ENCODE measurements at regions not wholly inside any gene's neighbourhood (a gene's known extent, or its start where the extent isn't known, plus 50 kb on each side); places are given as distances from the start of the nearest gene placed in this dataset.

DNA sequence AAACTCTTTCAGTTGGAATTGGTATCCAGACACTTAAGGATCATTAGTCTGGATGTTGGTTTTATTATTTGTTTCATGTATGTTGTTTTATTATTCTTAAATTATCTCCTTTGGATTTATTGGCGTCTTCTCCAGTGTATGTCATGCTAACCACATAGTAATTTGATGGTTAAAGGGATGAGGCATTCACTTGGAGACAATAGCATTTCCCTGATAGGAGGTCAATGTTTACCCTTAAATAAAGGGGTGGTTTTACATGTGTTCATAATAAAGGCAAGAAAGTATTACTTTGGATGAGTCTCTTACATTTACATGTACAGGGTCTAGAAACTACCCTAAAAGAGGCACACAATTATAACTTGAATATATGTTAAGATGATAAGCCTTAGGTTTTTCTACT, 51.2 kb upstream of the RNF144B start:
- DNase-seq: no peak

DNA sequence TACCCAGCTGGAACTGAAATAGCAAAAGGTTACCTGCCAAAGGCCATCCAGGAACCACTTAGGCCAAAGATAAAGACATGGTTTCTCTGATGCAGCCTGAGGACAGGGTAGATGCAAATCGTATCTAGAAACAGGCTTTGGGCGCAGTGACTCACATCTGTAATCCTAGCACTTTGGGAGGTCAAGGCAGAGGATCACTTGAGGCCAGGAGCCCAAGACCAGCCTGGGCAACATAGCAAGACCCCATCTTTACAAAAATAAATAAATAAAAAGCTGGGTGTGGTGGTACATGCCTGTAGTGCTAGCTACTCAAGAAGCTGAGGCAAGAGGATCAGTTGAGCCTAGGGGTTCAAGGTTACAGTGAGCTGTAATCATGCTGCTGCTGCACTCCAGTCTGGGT, 52.9 kb upstream of the RNF144B start:
- no peak for DNase-seq

DNA sequence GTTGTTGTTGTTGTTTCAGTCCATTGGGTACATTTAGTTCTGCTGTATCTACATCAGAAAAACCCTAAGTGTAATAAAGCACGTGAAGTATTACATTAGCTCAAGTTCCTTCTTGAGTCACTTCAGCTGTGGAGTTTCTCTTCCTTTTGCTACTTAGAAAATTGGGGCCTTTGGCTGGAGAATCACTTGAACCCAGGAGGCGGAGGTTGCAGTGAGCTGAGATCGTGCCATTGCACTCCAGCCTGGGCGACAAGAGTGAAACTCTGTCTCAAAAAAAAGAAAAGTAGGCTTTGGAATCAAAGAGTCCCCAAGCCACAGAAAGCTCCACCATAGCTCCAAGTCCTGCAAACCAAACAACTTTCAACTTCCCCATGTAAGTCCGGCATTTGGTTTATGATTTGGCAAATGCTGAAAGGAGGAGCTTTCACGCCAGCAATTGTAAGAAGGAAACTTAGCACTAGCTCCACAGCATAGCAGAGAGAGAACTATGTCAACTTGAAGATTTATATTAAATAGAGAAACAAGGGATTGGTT, 56.5 kb upstream of the RNF144B start:
- DNase-seq: no peak

DNA sequence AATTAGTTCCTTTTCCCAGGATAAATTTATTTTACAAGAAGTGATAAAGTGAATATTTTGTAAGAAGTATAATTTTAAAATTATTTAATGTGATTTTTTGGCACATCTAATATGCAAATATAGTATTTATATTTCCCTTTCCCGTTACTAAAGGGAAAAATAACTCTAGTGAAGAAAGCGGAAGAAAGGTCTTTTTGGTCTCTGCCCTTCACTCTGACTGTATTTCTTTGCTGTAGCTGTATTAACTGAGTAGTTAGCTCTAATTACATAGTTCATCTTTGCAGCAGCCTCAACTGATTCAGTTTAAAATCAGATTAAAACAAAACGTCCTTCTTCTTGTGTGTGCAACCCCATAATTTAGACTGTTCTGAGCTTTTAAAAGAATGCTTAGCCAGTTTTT, 57.4 kb upstream of the RNF144B start:
- no peak for DNase-seq

DNA sequence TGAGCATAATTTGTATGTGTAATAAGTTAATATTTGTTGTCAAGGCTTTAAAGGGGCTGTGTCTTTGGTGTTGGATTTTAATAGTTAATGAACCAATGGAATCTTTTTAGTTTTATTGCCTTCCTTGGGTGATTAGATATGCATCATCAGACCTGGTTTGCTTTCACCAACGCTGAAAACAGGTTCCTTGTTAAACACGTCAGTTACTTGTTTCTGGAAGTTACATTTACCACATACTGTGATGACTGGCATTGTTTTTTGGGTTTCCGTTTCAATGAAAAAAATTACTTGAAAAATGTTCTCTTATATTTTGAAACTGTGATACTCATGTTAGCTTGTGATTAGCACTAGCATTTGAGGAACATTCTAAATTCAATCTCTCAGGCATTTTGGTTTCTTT, 58.6 kb upstream of the RNF144B start:
- no peak for DNase-seq

DNA sequence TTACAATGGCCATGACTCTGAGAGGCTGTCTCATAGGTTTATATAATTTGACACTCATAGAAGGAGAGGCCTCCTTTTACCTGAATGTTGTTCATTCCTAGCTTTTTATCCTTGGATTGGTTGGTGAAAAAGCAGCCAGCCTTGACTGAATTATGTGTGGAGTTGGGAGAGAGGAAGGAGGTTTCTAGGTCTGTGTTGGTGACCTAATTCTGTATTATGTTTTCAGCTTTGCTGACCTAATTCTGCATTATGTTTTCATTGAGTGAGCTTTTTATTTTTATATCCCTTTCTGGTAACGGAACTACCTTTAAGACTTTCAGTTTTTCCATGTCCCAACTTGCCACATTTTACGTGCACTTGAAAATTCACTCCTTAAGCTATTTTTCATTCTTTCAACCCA, 59.1 kb upstream of the RNF144B start:
- no peak for DNase-seq

DNA sequence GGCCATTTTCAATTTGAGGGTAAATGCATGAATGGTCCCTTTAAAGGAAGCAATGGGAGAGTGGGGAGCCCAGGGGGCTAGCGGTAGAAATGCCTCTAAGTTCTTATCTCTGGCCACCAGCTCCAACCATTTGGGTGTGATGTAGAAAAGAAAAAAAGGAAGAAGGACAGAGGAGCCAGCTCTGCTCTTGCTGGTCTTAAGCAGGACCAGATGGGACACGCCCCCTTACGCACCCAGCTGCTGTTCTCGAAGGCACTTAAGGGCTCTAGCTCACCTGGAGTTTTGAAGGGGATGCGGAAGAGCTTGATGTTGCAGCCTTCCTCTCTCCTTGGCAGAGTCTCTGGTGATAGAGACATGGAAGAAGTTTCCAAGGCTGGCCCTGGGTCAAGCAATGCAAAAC, 59.5 kb upstream of the RNF144B start:
- DNase-seq: peak; percentile 45

DNA sequence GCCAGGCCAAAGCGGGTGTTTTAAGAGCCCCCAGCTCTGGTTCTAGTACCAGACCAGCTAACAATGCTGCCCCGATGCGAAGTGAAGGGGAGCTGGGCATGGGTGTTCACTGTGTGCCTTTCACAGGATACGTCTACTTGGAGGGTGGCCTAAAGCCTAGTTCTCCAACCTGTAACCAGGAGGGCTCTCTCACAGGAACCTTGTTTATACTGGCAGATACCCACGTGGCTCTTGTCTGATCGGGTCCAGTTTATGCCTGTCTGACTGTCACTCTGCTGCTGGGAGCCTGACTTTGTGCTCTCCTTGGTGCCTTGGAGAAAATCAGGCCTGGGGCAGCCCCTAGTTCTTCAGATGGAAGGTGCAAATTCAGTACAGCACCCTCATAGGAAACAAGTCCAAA, 60.2 kb upstream of the RNF144B start:
- no peak for DNase-seq

DNA sequence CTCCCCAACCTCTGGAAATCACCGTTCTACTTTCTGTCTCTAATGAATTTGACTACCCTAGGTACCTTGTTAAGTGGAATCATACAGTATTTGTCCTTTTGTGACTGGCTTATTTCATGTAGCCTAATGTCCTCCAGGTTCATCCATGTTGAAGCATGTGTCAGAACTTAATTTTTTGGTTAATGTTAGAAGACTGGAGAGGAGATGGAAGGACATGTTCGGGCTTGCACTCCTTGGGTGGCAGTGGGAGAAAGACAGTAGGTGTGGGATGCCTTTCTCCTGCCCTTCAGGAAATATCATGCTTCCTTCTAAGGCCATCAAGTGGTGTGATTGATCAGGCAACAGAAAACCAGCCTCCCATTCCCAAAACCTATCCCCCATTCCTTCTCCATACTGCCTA, 61.1 kb upstream of the RNF144B start:
- DNase-seq: no peak

DNA sequence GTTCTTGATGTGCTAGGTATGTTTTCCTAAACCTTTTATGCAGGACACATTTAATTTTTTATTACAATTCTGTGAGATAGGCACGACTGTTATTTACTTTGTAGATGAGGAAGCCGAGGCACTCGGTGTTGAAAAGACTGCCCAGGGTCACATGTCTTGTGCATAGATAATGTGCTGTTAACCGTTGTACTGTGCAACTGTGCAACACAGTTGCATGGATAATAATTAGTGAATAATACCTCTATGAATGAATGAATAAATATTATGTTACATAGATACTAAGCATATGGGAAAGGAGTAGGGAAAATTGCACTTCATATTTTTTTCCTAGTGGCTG, 60.3 kb upstream of the DEK start:
- DNase-seq: no peak

DNA sequence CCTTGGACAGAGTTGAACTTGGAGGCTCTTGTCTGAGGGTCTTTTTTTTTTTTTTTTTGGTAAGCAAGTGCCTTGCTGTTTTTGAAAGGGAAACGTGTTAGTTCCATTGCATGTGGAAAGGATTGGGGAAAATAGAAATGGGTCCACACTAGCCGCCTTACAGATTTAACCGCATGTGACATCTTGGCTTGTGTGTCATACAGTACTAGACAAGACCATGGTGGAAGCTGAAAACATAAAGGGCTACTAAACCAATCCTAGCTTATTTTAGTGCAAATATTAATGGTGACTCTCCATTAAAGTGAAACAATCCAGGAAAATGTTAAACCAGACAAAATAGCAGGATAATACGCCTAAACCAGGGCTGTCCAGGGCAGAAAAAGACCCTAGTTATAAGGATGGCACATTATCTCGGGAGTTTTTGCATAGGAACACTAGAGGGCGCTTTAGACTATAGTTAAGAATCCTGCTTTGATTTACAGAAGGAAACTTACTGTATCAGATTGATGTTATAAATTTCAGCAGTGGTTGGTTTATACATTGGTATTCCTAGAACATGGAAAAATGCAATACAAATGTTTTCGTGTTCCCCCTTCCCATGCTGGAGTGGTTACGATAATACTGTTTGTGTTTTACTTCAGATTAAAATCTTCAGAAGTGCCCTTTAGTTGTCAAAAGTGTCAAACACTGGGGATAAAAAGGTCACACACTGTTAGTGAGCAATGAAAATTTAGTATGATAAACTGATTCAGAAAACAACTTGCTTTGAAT, 59.8 kb upstream of the DEK start:
- DNase-seq: peak; percentile 83

DNA sequence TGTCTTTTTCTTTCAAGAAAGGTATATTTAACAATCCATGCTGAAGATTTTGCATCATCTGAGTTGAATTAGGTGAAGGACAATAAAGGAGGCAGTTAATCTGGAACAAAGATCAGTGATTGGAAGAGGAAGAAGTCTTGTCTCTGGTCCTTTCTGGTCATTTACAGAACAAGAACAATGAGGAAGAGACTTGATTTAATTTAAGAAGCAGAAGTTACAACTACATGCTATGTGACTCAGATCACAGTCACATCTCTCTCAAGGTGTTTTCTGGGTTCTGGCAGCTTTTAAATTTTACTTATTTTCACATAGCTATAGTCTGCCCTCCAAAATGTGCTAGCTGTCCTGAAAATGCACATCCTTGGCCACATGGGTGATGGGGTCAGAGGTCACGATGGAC, 53.5 kb upstream of the DEK start:
- DNase-seq: no peak

DNA sequence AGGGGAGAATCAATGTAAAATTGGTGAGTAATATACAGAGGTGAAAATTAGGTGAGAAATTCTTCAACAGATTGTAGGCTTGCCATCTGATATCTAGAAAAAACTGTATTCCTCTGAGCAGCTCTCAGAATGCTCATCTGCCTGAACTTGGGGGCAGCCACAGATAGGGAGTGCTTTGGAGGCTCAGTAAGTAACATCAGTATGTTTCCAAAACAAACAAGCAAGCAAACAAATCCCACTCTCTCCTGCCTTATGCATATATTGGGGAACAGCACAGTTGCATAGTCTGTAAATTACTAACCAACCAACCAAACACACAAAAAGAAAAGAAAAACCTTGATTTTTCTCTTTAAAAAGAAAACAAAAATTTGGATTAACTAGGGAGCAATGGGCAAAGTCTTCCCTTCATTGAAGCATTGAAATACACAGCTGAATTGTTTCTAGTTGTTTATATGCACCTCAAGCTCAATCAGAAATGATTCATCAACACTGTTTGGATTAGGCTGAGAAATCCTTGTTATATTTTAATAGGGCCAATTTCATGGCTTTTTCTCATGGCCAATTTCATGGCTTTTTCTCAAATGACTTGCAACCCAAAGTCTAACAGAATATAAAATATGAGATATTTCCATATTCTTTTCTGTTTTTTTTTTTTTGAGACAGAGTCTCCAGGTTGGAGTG, 50.1 kb upstream of the DEK start:
- no peak for DNase-seq
